CD14-positive monocyte (primary cell): ENCODE measurements at regions not wholly inside any gene's neighbourhood (a gene's known extent, or its start where the extent isn't known, plus 50 kb on each side); places are given as distances from the start of the nearest gene placed in this dataset.

Experiments used
- DNase-seq, 3 donors: peaks; one replicate each; pipeline ENCODE4 v3.0.0-alpha.2; 2011 to 2022
- H2AFZ ChIP-seq: 2 replicates; pipeline ENCODE4 v1.6.0; 2012; ENCODE audit warnings: mild to moderate bottlenecking, low read depth, low read length, inconsistent platforms; ENCODE audit not compliant: insufficient read depth, poor library complexity, severe bottlenecking
- H3K27ac ChIP-seq, 2 donors: 1 replicate in 1 of 2; 2 replicates in 1 of 2; pipeline ENCODE4 v1.5.1; 2012 to 2013; ENCODE audit warnings: low read length in 2 of 2, control low read depth in 1 of 2, inconsistent platforms in 1 of 2, low read depth in 1 of 2, mild to moderate bottlenecking in 1 of 2
- H3K27me3 ChIP-seq, 2 donors: one replicate each; pipeline versions ENCODE4 v1.6.0 to v1.6.1; 2011 to 2013; ENCODE audit warnings: low read length in 2 of 2; ENCODE audit not compliant: control insufficient read depth in 2 of 2, insufficient read depth in 2 of 2
- H3K36me3 ChIP-seq, 2 donors: replicated peaks in 1 of 2; 1 replicate in 1 of 2; 2 replicates in 1 of 2; pipeline versions ENCODE4 v1.5.1 to v1.6.1; 2012 to 2013; ENCODE audit warnings: low read length in 2 of 2, control low read depth in 1 of 2, inconsistent platforms in 1 of 2, mild to moderate bottlenecking in 1 of 2; ENCODE audit not compliant: insufficient read depth in 2 of 2, control insufficient read depth in 1 of 2
- H3K4me1 ChIP-seq, 2 donors: 1 replicate in 1 of 2; 2 replicates in 1 of 2; pipeline versions ENCODE4 v1.5.1 to v1.6.1; 2012 to 2013; ENCODE audit warnings: low read length in 2 of 2, control low read depth in 1 of 2, inconsistent platforms in 1 of 2, mild to moderate bottlenecking in 1 of 2, moderate library complexity in 1 of 2; ENCODE audit not compliant: insufficient read depth in 2 of 2, control insufficient read depth in 1 of 2
- H3K4me2 ChIP-seq: replicated peaks from 2 replicates; pipeline ENCODE3; 2012; ENCODE audit warnings: low read length, moderate library complexity, mild to moderate bottlenecking; ENCODE audit not compliant: poor library complexity, severe bottlenecking; ENCODE audit errors: extremely low read depth
- H3K4me3 ChIP-seq, 3 experiments: fragments of 200-600 bp in 1 of 3; sonication (generic) in 1 of 3; replicated peaks in 1 of 3; 1 replicate in 2 of 3; 2 replicates in 1 of 3; pipeline ENCODE4 v1.5.1; 2011 to 2013; ENCODE audit warnings: low read length in 3 of 3, mild to moderate bottlenecking in 3 of 3, control low read depth in 2 of 3, low read depth in 2 of 3, inconsistent platforms in 1 of 3, moderate library complexity in 1 of 3
- H3K79me2 ChIP-seq: 2 replicates; pipeline ENCODE4 v1.6.0; 2012; ENCODE audit warnings: mild to moderate bottlenecking, control low read depth, inconsistent platforms, low read length, moderate library complexity; ENCODE audit not compliant: insufficient read depth
- H3K9ac ChIP-seq: 2 replicates; pipeline ENCODE4 v1.6.0; 2017; ENCODE audit warnings: low read length, mild to moderate bottlenecking; ENCODE audit not compliant: insufficient read depth, poor library complexity, severe bottlenecking
- H3K9me3 ChIP-seq, 2 donors: replicated peaks in 1 of 2; 1 replicate in 1 of 2; 2 replicates in 1 of 2; pipeline versions ENCODE4 v1.5.1 to v1.6.1; 2012 to 2013; ENCODE audit warnings: low read length in 2 of 2, control low read depth in 1 of 2; ENCODE audit not compliant: control insufficient read depth in 1 of 2, insufficient read depth in 1 of 2
- H4K20me1 ChIP-seq: 2 replicates; pipeline ENCODE4 v1.6.0; 2012; ENCODE audit warnings: mild to moderate bottlenecking, low read length, control low read depth, moderate library complexity; ENCODE audit not compliant: insufficient read depth
- H3K27ac Mint-ChIP-seq, 7 donors: one replicate each; pipeline ENCODE4 v1.8.0; 2020; ENCODE audit warnings: mild to moderate bottlenecking in 7 of 7, mixed read lengths in 7 of 7, moderate library complexity in 6 of 7, inconsistent platforms in 2 of 7
- H3K27me3 Mint-ChIP-seq, 3 donors: one replicate each; pipeline ENCODE4 v1.8.0; 2021 to 2022; ENCODE audit warnings: low read depth in 3 of 3, mild to moderate bottlenecking in 3 of 3, mixed read lengths in 3 of 3, moderate library complexity in 3 of 3, inconsistent platforms in 1 of 3
- H3K36me3 Mint-ChIP-seq, 2 donors: one replicate each; pipeline ENCODE4 v1.8.0; 2020; ENCODE audit warnings: mixed read lengths in 2 of 2, inconsistent platforms in 1 of 2, mild to moderate bottlenecking in 1 of 2
- H3K4me1 Mint-ChIP-seq: one replicate; pipeline ENCODE4 v1.8.0; 2020; ENCODE audit warnings: mild to moderate bottlenecking, mixed read lengths
- H3K4me3 Mint-ChIP-seq, 2 donors: one replicate each; pipeline ENCODE4 v1.8.0; 2020; ENCODE audit warnings: mild to moderate bottlenecking in 2 of 2, mixed read lengths in 2 of 2, moderate library complexity in 1 of 2
- H3K9me3 Mint-ChIP-seq, 7 donors: one replicate each; pipeline ENCODE4 v1.8.0; 2020 to 2022; ENCODE audit warnings: mixed read lengths in 7 of 7, mild to moderate bottlenecking in 6 of 7, moderate library complexity in 6 of 7, inconsistent platforms in 2 of 7
- CTCF ChIP-seq: fragments of 200-600 bp; IDR thresholded peaks from one replicate; pipeline ENCODE4 v1.8.0; 2022; ENCODE audit warnings: antibody characterized with exemption, mild to moderate bottlenecking
- WGBS: methylation state at CpG from one replicate; pipeline ENCODE4 v1.1.5; 2013; ENCODE audit warnings: missing lambda C conversion rate; ENCODE audit not compliant: insufficient coverage; 5-methylcytosine and 5-hydroxymethylcytosine counted together
- intact Hi-C, 2 donors: fragments of 100-400 bp; cut with micrococcal nuclease; formaldehyde crosslinking; loops; one replicate each; pipeline versions ENCODE4 v1.15.0 to v1.15.1; 2023

DNA sequence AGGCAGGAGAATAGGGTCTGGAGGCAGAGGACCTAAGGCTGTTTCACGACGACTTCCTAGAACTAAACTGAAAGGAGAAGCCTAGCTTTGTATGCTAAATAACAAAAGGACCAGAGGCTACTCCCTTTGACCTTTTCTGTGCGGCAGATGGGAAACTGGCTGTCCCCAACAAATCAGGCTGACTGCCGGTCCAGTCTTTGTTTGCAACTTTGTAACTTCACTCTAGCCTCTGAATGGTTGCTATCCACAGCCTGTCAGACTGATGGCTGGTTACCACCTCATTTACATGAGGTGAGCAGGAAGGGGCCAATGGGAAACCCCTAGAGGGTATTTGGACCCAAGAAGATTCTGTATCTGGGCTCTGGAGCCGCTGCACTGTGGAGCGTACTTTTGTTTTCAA lies 132.6 kb upstream of the SHH start:
- Histone ChIP-seq H2AFZ (no peak overlapping the region), H3K36me3 (no peaks in the 10 kb centered on the region), H3K4me2 (no peak overlapping the region), H3K9ac (no peak overlapping the region), H3K27ac (no peak overlapping the region), H3K9me3 (peaks cover 7 to 10% of the 10 kb centered on the region in 2 donors), H3K79me2 (no peaks in the 10 kb centered on the region), H3K4me3 (no peak overlapping the region), H4K20me1 (no peaks in the 10 kb centered on the region), H3K27me3 (no peaks in the 10 kb centered on the region), H3K4me1 (no peaks in the 10 kb centered on the region)
- Mint-ChIP-seq H3K4me1 (no peaks in the 10 kb centered on the region), H3K4me3 (no peak overlapping the region), H3K36me3 (no peaks in the 10 kb centered on the region), H3K27ac (no peak overlapping the region), H3K27me3 (peaks cover 1 to 3% (median 3%) of the 10 kb centered on the region in 3 donors), H3K9me3 (peaks cover 6 to 21% (median 11%) of the 10 kb centered on the region in 7 donors)
- intact Hi-C loops = no loop called here
- no peak for TF ChIP-seq CTCF
- WGBS = 85% methylated on average over 6 of the region's 6 CpGs
- DNase-seq = no peak

DNA sequence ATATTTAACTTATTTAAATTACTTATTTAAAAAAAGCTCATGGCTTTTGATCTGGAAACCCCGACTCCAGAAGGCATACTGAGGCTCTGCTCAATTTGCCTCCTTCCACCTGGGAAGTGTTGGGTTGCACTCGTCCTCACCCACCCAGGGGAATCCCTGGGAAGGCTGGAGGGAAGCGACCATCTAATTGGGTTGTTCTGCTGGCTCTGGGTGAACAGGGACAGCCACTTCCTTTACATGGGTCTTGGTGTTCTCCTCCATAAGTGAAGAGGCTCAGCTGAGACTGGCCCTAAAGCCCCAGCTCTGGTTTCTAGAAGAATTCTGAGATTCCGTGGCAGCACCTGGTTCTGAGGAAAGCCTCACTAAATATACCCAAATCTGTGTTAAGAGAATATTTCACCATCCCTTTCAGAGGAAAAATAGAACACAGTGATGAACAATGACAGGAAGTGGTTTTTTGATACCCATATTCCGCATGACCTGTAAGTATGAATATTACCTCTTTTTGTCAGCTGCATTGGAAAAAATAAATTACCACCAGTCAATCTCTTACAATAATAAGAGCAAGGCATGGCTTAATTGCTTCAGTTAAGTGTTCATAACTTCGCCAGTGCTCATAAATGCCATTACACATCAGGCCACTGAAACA lies 131.1 kb upstream of the SHH start:
- whole genome bisulfite sequencing = 78% methylated on average over 3 of the region's 6 CpGs
- Mint-ChIP-seq H3K27ac (no peak overlapping the region), H3K36me3 (no peaks in the 10 kb centered on the region), H3K9me3 (peaks cover 10 to 26% (median 19%) of the 10 kb centered on the region in 7 donors), H3K4me3 (no peak overlapping the region), H3K4me1 (no peaks in the 10 kb centered on the region), H3K27me3 (peaks cover 3 to 4% (median 3%) of the 10 kb centered on the region in 3 donors)
- H3K9ac ChIP-seq = no peak overlapping the region
- no peaks in the 10 kb centered on the region for H4K20me1 ChIP-seq
- H3K4me1 ChIP-seq = no peaks in the 10 kb centered on the region
- H3K27ac ChIP-seq = no peak overlapping the region
- H3K4me2 ChIP-seq = no peak overlapping the region
- no peak overlapping the region for H3K4me3 ChIP-seq
- no peak overlapping the region for H2AFZ ChIP-seq
- H3K27me3 ChIP-seq = no peaks in the 10 kb centered on the region
- no peak for DNase-seq
- peaks cover 7 to 12% of the 10 kb centered on the region in 2 donors for H3K9me3 ChIP-seq
- H3K79me2 ChIP-seq = no peaks in the 10 kb centered on the region
- intact Hi-C loops = no loop called here
- H3K36me3 ChIP-seq = no peaks in the 10 kb centered on the region
- TF ChIP-seq CTCF = no peak
